ENCODE measurements at regions not wholly inside any gene's neighbourhood (a gene's known extent, or its start where the extent isn't known, plus 50 kb on each side); places are given as distances from the start of the nearest gene placed in this dataset.

GRCh38 chr7:112854169-112854568 lies 64.0 kb upstream of the TMEM168 start:
- H3K4me3 ChIP-seq (ENCODE audit: low read length): no peak overlapping the region
- H3K27ac ChIP-seq (ENCODE audit: low read depth, low read length): no peak overlapping the region
- H3K4me1 ChIP-seq (ENCODE audit: insufficient read depth, low read length): no peaks in the 10 kb centered on the region
- no peaks in the 10 kb centered on the region for H3K9me3 ChIP-seq (ENCODE audit: insufficient read depth, low read depth, low read length)
- H3K36me3 ChIP-seq (ENCODE audit: insufficient read depth, low read length): no peaks in the 10 kb centered on the region
- no peak overlapping the region for H3K9ac ChIP-seq (ENCODE audit: low read depth, low read length)
- no peaks in the 10 kb centered on the region for H3K27me3 ChIP-seq (ENCODE audit: insufficient read depth, low read length)

GRCh38 chr7:112853422-112853821 lies 63.2 kb upstream of the TMEM168 start:
- Histone ChIP-seq H3K4me1 (ENCODE audit: insufficient read depth, low read length) (no peaks in the 10 kb centered on the region), H3K36me3 (ENCODE audit: insufficient read depth, low read length) (no peaks in the 10 kb centered on the region), H3K27me3 (ENCODE audit: insufficient read depth, low read length) (no peaks in the 10 kb centered on the region), H3K9me3 (ENCODE audit: insufficient read depth, low read depth, low read length) (no peaks in the 10 kb centered on the region), H3K9ac (ENCODE audit: low read depth, low read length) (no peak overlapping the region), H3K4me3 (ENCODE audit: low read length) (no peak overlapping the region), H3K27ac (ENCODE audit: low read depth, low read length) (no peak overlapping the region)

DNA sequence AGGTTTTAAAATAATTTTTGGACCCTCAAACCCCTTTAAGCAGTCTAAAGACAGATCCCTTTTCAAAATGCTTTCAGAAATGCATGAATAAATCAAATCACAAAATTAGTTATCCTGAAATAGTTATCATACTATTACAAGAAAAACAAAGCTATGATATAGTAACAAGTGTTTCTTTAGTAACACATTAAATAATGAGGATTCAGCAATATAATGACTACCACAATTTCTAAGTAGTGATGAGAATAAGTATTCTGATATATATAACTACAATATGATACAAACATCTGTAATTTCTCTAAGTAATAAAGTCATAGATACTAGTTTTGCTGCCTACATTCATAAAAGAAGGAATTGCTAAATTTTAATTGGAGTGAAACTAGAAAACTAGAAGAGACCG lies 53.0 kb upstream of the TMEM168 start:
- WGBS: 100% methylated on average over 1 of the region's 1 CpG
- no peak overlapping the region for H3K9ac ChIP-seq (ENCODE audit: low read depth, low read length)
- no peaks in the 10 kb centered on the region for H3K36me3 ChIP-seq (ENCODE audit: insufficient read depth, low read length)
- H3K27me3 ChIP-seq (ENCODE audit: insufficient read depth, low read length): no peaks in the 10 kb centered on the region
- peaks cover 15% of the 10 kb centered on the region for H3K4me1 ChIP-seq (ENCODE audit: insufficient read depth, low read length)
- no peak overlapping the region for H3K27ac ChIP-seq (ENCODE audit: low read depth, low read length)
- H3K9me3 ChIP-seq (ENCODE audit: insufficient read depth, low read depth, low read length): no peaks in the 10 kb centered on the region
- H3K4me3 ChIP-seq (ENCODE audit: low read length): no peak overlapping the region
